ENCODE measurements at regions not wholly inside any gene's neighbourhood (a gene's known extent, or its start where the extent isn't known, plus 50 kb on each side); places are given as distances from the start of the nearest gene placed in this dataset.

DNA sequence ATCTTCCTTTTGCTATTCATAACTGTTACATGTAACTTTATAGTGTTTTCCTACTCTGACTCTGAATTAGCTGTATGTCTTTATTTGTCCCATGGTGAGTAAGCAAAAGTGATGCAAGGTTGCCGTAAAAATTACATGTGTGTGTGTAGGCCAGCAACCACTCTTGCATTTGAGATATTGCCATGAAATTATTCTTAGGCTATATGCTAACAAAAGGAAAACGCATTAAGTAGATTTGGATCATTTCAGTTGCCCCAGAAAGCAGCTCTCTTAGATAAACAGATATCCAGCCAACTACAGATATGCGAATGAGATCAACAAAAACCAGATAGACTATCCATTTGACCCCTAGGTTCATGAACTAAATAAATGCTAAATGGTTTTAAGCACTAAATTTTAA, 73.6 kb downstream of the CYLC2 start:
- CTCF ChIA-PET = no interaction called here
- POLR2A ChIA-PET = no interaction called here
- H3K4me1 Mint-ChIP-seq = no peaks in the 10 kb centered on the region

DNA sequence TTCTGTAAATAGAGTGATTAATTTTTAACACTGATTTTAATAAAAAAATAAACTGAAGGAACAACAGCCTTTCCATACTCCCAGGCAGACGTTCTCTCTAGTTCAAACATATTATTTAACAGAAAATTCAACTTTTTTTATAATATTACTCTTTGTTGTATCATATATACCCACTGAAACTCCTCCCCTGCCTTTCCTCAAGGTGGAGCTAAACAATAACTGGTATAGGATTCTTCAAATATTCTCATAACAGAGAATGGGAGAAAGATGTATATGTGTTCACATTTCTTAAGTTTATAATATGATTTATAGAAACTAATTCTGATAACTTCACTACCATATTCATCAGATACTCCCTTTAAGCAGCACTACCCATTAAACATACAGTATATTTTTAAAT, 83.4 kb downstream of the CYLC2 start:
- H3K4me3 ChIP-seq (ENCODE audit: control insufficient read depth in 1 of 2, extremely low read depth in 1 of 2, low read length in 1 of 2) = no peak overlapping the region
- Mint-ChIP-seq H3K4me3 (no peak overlapping the region), H3K9me3 (peaks cover 4 to 10% (median 7%) of the 10 kb centered on the region in 3 donors), H3K27ac (no peak overlapping the region), H3K36me3 (no peaks in the 10 kb centered on the region), H3K4me1 (no peaks in the 10 kb centered on the region), H3K27me3 (no peaks in the 10 kb centered on the region)
- H3K4me1 ChIP-seq (ENCODE audit: control insufficient read depth in 1 of 2, extremely low read depth in 1 of 2, insufficient read depth in 2 of 2, low read length in 2 of 2) = no peaks in the 10 kb centered on the region
- no peaks in the 10 kb centered on the region for H3K36me3 ChIP-seq (ENCODE audit: control insufficient read depth in 2 of 2, extremely low read depth in 1 of 2, insufficient read depth in 1 of 2, low read length in 1 of 2)
- no peak overlapping the region for H3K27ac ChIP-seq (ENCODE audit: low read length)
- no peaks in the 10 kb centered on the region for H3K27me3 ChIP-seq (replicated peaks in 1 of 2; ENCODE audit: control insufficient read depth in 2 of 2, extremely low read depth in 1 of 2, insufficient read depth in 2 of 2, low read length in 1 of 2)
- CTCF ChIA-PET = no interaction called here
- no peaks in the 10 kb centered on the region for H3K9me3 ChIP-seq
- POLR2A ChIA-PET = no interaction called here
- ATAC-seq (replicated peaks in 1 of 4) (no peak), DNase-seq (no peak)
- WGBS (ENCODE audit: insufficient coverage) = no CpG with 5 or more reads among the region's 1 CpG

More for the DNA sequence above, 73.6 kb downstream of the CYLC2 start:
- no peaks in the 10 kb centered on the region for H3K27me3 ChIP-seq (replicated peaks in 1 of 2; ENCODE audit: control insufficient read depth in 2 of 2, extremely low read depth in 1 of 2, insufficient read depth in 2 of 2, low read length in 1 of 2)
- Mint-ChIP-seq H3K27me3 (no peaks in the 10 kb centered on the region), H3K27ac (no peak overlapping the region), H3K4me3 (no peak overlapping the region), H3K9me3 (peaks cover 0 to 6% (median 3%) of the 10 kb centered on the region in 3 donors), H3K36me3 (no peaks in the 10 kb centered on the region)
- DNase-seq (no peak), ATAC-seq (replicated peaks in 1 of 4) (no peak)
- WGBS (ENCODE audit: insufficient coverage) = no CpG with 5 or more reads among the region's 3 CpGs
- H3K9me3 ChIP-seq = no peaks in the 10 kb centered on the region
- H3K4me3 ChIP-seq (ENCODE audit: control insufficient read depth in 1 of 2, extremely low read depth in 1 of 2, low read length in 1 of 2) = no peak overlapping the region
- H3K36me3 ChIP-seq (ENCODE audit: control insufficient read depth in 2 of 2, extremely low read depth in 1 of 2, insufficient read depth in 1 of 2, low read length in 1 of 2) = no peaks in the 10 kb centered on the region
- no peaks in the 10 kb centered on the region for H3K4me1 ChIP-seq (ENCODE audit: control insufficient read depth in 1 of 2, extremely low read depth in 1 of 2, insufficient read depth in 2 of 2, low read length in 2 of 2)
- no peak overlapping the region for H3K27ac ChIP-seq (ENCODE audit: low read length)

DNA sequence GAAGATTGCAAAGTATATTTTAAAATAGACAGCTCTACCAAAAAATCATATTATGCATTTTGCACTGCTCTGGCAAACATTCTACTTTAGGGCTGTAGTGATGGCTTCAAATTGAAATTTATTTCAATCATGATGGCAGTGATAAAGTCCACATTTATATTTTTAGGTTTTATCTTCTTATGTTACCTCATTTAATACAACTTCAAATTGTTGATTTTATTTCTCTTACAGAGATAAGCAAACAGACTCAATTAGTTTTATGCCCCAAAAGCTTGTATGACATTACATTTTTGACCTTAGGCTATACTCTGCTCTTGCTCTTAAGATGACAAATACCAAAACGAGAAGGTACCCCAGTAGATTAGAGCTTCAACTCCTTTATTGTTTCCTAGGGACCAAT, 87.4 kb downstream of the CYLC2 start:
- H3K36me3 ChIP-seq (ENCODE audit: control insufficient read depth in 2 of 2, extremely low read depth in 1 of 2, insufficient read depth in 1 of 2, low read length in 1 of 2) = no peaks in the 10 kb centered on the region
- CTCF ChIA-PET = no interaction called here
- Mint-ChIP-seq H3K27ac (no peak overlapping the region), H3K4me1 (no peaks in the 10 kb centered on the region), H3K36me3 (no peaks in the 10 kb centered on the region), H3K27me3 (no peaks in the 10 kb centered on the region), H3K9me3 (peaks cover 7 to 8% (median 8%) of the 10 kb centered on the region in 3 donors), H3K4me3 (no peak overlapping the region)
- no peaks in the 10 kb centered on the region for H3K27me3 ChIP-seq (replicated peaks in 1 of 2; ENCODE audit: control insufficient read depth in 2 of 2, extremely low read depth in 1 of 2, insufficient read depth in 2 of 2, low read length in 1 of 2)
- no peaks in the 10 kb centered on the region for H3K9me3 ChIP-seq
- WGBS (ENCODE audit: insufficient coverage) = no CpG with 5 or more reads among the region's 1 CpG
- ATAC-seq (replicated peaks in 1 of 4) = no peak
- no peak overlapping the region for H3K4me3 ChIP-seq (ENCODE audit: control insufficient read depth in 1 of 2, extremely low read depth in 1 of 2, low read length in 1 of 2)
- no peak for DNase-seq
- no peak overlapping the region for H3K27ac ChIP-seq (ENCODE audit: low read length)
- POLR2A ChIA-PET = no interaction called here
- no peaks in the 10 kb centered on the region for H3K4me1 ChIP-seq (ENCODE audit: control insufficient read depth in 1 of 2, extremely low read depth in 1 of 2, insufficient read depth in 2 of 2, low read length in 2 of 2)

DNA sequence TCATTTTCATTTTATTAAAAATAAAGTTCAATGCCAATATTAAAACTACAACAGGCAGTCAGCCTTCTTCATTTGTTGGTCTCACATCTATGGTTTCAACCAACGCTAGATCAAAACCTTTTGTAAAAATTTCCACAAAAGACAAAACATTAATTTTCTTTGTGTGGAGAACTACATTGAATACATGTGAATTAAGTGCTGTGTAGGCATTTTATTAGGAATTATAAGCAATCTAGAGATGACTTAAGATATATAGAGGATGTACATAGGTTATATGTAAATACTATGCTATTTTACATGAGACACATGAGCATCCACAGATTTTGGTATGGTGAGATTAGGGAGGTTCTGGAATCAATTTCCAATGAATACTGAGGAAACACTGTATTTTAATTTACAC, 94.2 kb downstream of the CYLC2 start:
- no peak overlapping the region for H3K27ac ChIP-seq (ENCODE audit: low read length)
- Mint-ChIP-seq H3K4me1 (no peaks in the 10 kb centered on the region), H3K36me3 (no peaks in the 10 kb centered on the region), H3K27me3 (no peaks in the 10 kb centered on the region), H3K9me3 (peaks cover 3 to 7% (median 6%) of the 10 kb centered on the region in 3 donors), H3K27ac (no peak overlapping the region), H3K4me3 (no peak overlapping the region)
- WGBS (ENCODE audit: insufficient coverage) = no CpG with 5 or more reads among the region's 1 CpG
- no peaks in the 10 kb centered on the region for H3K36me3 ChIP-seq (ENCODE audit: control insufficient read depth in 2 of 2, extremely low read depth in 1 of 2, insufficient read depth in 1 of 2, low read length in 1 of 2)
- H3K4me1 ChIP-seq (ENCODE audit: control insufficient read depth in 1 of 2, extremely low read depth in 1 of 2, insufficient read depth in 2 of 2, low read length in 2 of 2) = no peaks in the 10 kb centered on the region
- H3K9me3 ChIP-seq = no peaks in the 10 kb centered on the region
- no peaks in the 10 kb centered on the region for H3K27me3 ChIP-seq (replicated peaks in 1 of 2; ENCODE audit: control insufficient read depth in 2 of 2, extremely low read depth in 1 of 2, insufficient read depth in 2 of 2, low read length in 1 of 2)
- ChIA-PET POLR2A (no interaction called here), CTCF (no interaction called here)
- DNase-seq (no peak), ATAC-seq (replicated peaks in 1 of 4) (no peak)
- H3K4me3 ChIP-seq (ENCODE audit: control insufficient read depth in 1 of 2, extremely low read depth in 1 of 2, low read length in 1 of 2) = no peak overlapping the region

DNA sequence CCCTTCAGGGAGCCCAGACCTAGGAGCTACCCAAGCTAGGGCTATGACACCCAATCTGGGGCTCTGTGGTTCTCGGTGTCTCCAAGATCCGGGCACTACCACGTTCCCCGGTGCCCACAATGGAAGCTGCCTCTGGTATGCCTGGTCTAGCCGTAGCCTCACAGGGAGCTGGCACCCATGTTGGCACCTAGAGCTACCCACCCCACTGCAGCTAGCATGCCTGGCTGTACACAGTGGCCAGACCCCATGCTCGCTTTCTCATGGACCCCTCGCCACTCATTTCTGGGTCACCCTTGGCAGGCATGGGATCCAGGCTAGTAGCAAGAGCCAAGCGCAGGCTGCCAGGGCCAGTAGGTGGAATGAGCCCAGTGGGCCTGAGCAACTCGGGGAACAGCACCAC, 109.0 kb downstream of the CYLC2 start:
- Histone ChIP-seq H3K4me3 (ENCODE audit: control insufficient read depth in 1 of 2, extremely low read depth in 1 of 2, low read length in 1 of 2) (no peak overlapping the region), H3K36me3 (ENCODE audit: control insufficient read depth in 2 of 2, extremely low read depth in 1 of 2, insufficient read depth in 1 of 2, low read length in 1 of 2) (no peaks in the 10 kb centered on the region), H3K27ac (ENCODE audit: low read length) (no peak overlapping the region), H3K4me1 (ENCODE audit: control insufficient read depth in 1 of 2, extremely low read depth in 1 of 2, insufficient read depth in 2 of 2, low read length in 2 of 2) (no peaks in the 10 kb centered on the region), H3K27me3 (replicated peaks in 1 of 2; ENCODE audit: control insufficient read depth in 2 of 2, extremely low read depth in 1 of 2, insufficient read depth in 2 of 2, low read length in 1 of 2) (no peaks in the 10 kb centered on the region), H3K9me3 (no peaks in the 10 kb centered on the region)
- ATAC-seq (replicated peaks in 1 of 4) (no peak), DNase-seq (no peak)
- CTCF ChIA-PET = no interaction called here
- WGBS (ENCODE audit: insufficient coverage) = 85% methylated on average over 7 of the region's 9 CpGs
- no peaks in the 10 kb centered on the region for H3K4me1 Mint-ChIP-seq
- no peaks in the 10 kb centered on the region for H3K36me3 Mint-ChIP-seq
- no peak overlapping the region for H3K4me3 Mint-ChIP-seq
- H3K27me3 Mint-ChIP-seq = no peaks in the 10 kb centered on the region
- H3K9me3 Mint-ChIP-seq = peaks cover 3 to 13% (median 4%) of the 10 kb centered on the region in 3 donors
- no peak overlapping the region for H3K27ac Mint-ChIP-seq
- POLR2A ChIA-PET = no interaction called here

DNA sequence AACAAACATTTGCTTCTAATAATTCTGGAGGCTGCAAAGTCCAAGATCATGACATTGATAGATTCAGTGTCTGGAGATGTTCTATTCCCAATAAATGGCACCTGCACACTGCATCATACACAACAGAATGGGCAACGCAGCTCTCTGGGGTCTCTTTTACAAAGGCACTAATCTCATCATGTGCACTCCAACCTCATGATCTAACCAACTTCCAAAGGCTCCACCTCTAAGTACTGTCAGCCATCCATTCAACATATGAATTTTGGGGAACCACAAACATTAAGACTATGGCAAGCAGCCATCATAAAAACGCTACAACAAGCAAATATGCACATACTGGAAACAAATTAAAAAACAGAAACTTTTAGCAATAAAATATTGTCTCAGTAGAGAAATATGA, 121.1 kb downstream of the CYLC2 start:
- Mint-ChIP-seq H3K36me3 (no peaks in the 10 kb centered on the region), H3K4me1 (no peaks in the 10 kb centered on the region), H3K4me3 (no peak overlapping the region), H3K27ac (no peak overlapping the region), H3K27me3 (no peaks in the 10 kb centered on the region), H3K9me3 (peaks cover 0 to 8% (median 7%) of the 10 kb centered on the region in 3 donors)
- Histone ChIP-seq H3K27ac (ENCODE audit: low read length) (no peak overlapping the region), H3K4me3 (ENCODE audit: control insufficient read depth in 1 of 2, extremely low read depth in 1 of 2, low read length in 1 of 2) (no peak overlapping the region), H3K27me3 (replicated peaks in 1 of 2; ENCODE audit: control insufficient read depth in 2 of 2, extremely low read depth in 1 of 2, insufficient read depth in 2 of 2, low read length in 1 of 2) (no peaks in the 10 kb centered on the region), H3K36me3 (ENCODE audit: control insufficient read depth in 2 of 2, extremely low read depth in 1 of 2, insufficient read depth in 1 of 2, low read length in 1 of 2) (no peaks in the 10 kb centered on the region), H3K4me1 (ENCODE audit: control insufficient read depth in 1 of 2, extremely low read depth in 1 of 2, insufficient read depth in 2 of 2, low read length in 2 of 2) (no peaks in the 10 kb centered on the region), H3K9me3 (no peaks in the 10 kb centered on the region)
- 29% methylated on average over 1 of the region's 2 CpGs for WGBS (ENCODE audit: insufficient coverage)
- DNase-seq (no peak), ATAC-seq (replicated peaks in 1 of 4) (no peak)
- ChIA-PET CTCF (interaction anchor here in 1 of 2 donors (0.7 kb wide), 1 partner anchor 17 kb away, joined by 3 read pairs; no protein-coding TSS in a partner anchor), POLR2A (no interaction called here)

DNA sequence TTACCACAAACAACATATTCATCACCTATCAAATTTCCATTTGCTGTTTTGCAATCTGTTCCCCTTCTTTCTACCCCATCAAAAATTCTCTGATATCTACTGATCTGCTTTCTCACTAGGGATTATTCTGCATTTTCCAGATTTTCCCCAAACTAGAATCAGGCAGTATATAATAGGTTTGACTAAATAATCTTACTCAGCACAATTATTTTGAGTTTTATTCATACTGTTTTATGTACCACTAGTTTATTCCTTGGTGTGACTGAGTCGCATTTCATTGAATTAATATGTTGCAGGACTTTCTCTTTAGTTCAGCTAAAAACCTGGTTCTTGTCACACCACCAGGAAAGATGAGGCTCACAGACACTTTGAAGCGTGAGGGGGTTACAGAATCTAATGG, 131.4 kb downstream of the CYLC2 start:
- H3K27ac Mint-ChIP-seq = no peak overlapping the region
- H3K9me3 ChIP-seq = peaks cover 11% of the 10 kb centered on the region
- no peak overlapping the region for H3K4me3 ChIP-seq (ENCODE audit: control insufficient read depth in 1 of 2, extremely low read depth in 1 of 2, low read length in 1 of 2)
- ATAC-seq (replicated peaks in 1 of 4) = no peak
- H3K9me3 Mint-ChIP-seq = peaks cover 10 to 24% (median 18%) of the 10 kb centered on the region in 3 donors
- no peaks in the 10 kb centered on the region for H3K4me1 Mint-ChIP-seq
- H3K27ac ChIP-seq (ENCODE audit: low read length) = no peak overlapping the region
- no peak overlapping the region for H3K4me3 Mint-ChIP-seq
- CTCF ChIA-PET = no interaction called here
- H3K27me3 ChIP-seq (replicated peaks in 1 of 2; ENCODE audit: control insufficient read depth in 2 of 2, extremely low read depth in 1 of 2, insufficient read depth in 2 of 2, low read length in 1 of 2) = no peaks in the 10 kb centered on the region
- no peaks in the 10 kb centered on the region for H3K27me3 Mint-ChIP-seq
- WGBS (ENCODE audit: insufficient coverage) = no CpG with 5 or more reads among the region's 2 CpGs
- POLR2A ChIA-PET = no interaction called here
- no peaks in the 10 kb centered on the region for H3K4me1 ChIP-seq (ENCODE audit: control insufficient read depth in 1 of 2, extremely low read depth in 1 of 2, insufficient read depth in 2 of 2, low read length in 2 of 2)
- H3K36me3 ChIP-seq (ENCODE audit: control insufficient read depth in 2 of 2, extremely low read depth in 1 of 2, insufficient read depth in 1 of 2, low read length in 1 of 2) = no peaks in the 10 kb centered on the region
- DNase-seq = no peak
- no peaks in the 10 kb centered on the region for H3K36me3 Mint-ChIP-seq

Measured in T-cell (primary cell).